ENCODE measurements at regions not wholly inside any gene's neighbourhood (a gene's known extent, or its start where the extent isn't known, plus 50 kb on each side); places are given as distances from the start of the nearest gene placed in this dataset.

DNA sequence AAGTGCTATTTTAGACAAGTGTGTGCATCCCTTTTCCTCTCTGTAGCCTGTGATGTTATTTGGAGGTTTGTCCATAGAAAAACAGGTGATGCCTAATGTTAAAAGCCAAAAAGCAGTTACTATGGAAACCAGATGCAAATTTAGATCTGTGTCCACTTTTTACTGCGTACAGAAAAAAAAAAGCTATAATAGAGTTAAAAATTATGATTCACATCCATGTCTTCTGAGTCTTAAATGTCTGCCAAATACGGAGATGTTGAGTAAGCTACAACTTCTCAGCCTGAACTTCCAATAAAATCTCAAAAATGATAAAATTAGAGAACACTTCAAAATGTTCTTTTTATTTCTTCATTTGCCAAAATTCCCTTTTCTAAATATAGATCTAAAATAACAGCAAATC is 74.2 kb upstream of the GAP43 start (continued):
- TF ChIP-seq, protein P1, sequence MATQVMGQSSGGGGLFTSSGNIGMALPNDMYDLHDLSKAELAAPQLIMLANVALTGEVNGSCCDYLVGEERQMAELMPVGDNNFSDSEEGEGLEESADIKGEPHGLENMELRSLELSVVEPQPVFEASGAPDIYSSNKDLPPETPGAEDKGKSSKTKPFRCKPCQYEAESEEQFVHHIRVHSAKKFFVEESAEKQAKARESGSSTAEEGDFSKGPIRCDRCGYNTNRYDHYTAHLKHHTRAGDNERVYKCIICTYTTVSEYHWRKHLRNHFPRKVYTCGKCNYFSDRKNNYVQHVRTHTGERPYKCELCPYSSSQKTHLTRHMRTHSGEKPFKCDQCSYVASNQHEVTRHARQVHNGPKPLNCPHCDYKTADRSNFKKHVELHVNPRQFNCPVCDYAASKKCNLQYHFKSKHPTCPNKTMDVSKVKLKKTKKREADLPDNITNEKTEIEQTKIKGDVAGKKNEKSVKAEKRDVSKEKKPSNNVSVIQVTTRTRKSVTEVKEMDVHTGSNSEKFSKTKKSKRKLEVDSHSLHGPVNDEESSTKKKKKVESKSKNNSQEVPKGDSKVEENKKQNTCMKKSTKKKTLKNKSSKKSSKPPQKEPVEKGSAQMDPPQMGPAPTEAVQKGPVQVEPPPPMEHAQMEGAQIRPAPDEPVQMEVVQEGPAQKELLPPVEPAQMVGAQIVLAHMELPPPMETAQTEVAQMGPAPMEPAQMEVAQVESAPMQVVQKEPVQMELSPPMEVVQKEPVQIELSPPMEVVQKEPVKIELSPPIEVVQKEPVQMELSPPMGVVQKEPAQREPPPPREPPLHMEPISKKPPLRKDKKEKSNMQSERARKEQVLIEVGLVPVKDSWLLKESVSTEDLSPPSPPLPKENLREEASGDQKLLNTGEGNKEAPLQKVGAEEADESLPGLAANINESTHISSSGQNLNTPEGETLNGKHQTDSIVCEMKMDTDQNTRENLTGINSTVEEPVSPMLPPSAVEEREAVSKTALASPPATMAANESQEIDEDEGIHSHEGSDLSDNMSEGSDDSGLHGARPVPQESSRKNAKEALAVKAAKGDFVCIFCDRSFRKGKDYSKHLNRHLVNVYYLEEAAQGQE (IDR thresholded peaks at IDR 0.05) = no peak
- TF ChIP-seq JUN (IDR thresholded peaks at IDR 0.05) (no peak), EP300 (IDR thresholded peaks at IDR 0.05) (no peak), RNF2 (IDR thresholded peaks at IDR 0.05; ENCODE audit: borderline replicate concordance, low read depth) (no peak), RFX5 (IDR thresholded peaks at IDR 0.05) (no peak)

- ChIA-PET CTCF (interaction anchor here (1.2 kb wide), 1 partner anchor 143 kb away, joined by 3 read pairs; no protein-coding TSS in a partner anchor), POLR2A (interaction anchor here (0.7 kb wide), 1 partner anchor 901 kb away, joined by 3 read pairs; no protein-coding TSS in a partner anchor)
- TF ChIP-seq HOXB13 (CRISPR knock-in tag; IDR thresholded peaks at IDR 0.05; ENCODE audit: low read depth) = no peak
- TF ChIP-seq ATOH8 (CRISPR knock-in tag; IDR thresholded peaks at IDR 0.05; ENCODE audit: low read depth) = no peak
- no peak for TF ChIP-seq JUN (IDR thresholded peaks at IDR 0.05)
- no peak for TF ChIP-seq JUNB (IDR thresholded peaks at IDR 0.05)
- TF ChIP-seq, protein P2, sequence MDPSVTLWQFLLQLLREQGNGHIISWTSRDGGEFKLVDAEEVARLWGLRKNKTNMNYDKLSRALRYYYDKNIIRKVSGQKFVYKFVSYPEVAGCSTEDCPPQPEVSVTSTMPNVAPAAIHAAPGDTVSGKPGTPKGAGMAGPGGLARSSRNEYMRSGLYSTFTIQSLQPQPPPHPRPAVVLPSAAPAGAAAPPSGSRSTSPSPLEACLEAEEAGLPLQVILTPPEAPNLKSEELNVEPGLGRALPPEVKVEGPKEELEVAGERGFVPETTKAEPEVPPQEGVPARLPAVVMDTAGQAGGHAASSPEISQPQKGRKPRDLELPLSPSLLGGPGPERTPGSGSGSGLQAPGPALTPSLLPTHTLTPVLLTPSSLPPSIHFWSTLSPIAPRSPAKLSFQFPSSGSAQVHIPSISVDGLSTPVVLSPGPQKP (IDR thresholded peaks at IDR 0.05; ENCODE audit: low read depth, low read length) = no peak
- TF ChIP-seq TFCP2L1 (CRISPR knock-in tag; IDR thresholded peaks at IDR 0.05) = no peak
- TF ChIP-seq CBX2 (IDR thresholded peaks at IDR 0.05; ENCODE audit: borderline replicate concordance, low read depth) = no peak
- no peak for TF ChIP-seq NFE2L2 (conservative IDR thresholded peaks at IDR 0.05; ENCODE audit: low read length)
- TF ChIP-seq CHD2 (IDR thresholded peaks at IDR 0.05; ENCODE audit: low read length, partially characterized antibody) = no peak
- no peak for TF ChIP-seq CHD4 (IDR thresholded peaks at IDR 0.05; ENCODE audit: borderline replicate concordance)
- TF ChIP-seq USF2 (IDR thresholded peaks at IDR 0.05) = no peak
- TF ChIP-seq TP53 (CRISPR knock-in tag; IDR thresholded peaks at IDR 0.05) = no peak
- TF ChIP-seq RNF2 (IDR thresholded peaks at IDR 0.05; ENCODE audit: borderline replicate concordance, low read depth) = no peak
- no peak for TF ChIP-seq RAD21 (conservative IDR thresholded peaks at IDR 0.05 in 1 of 2, IDR thresholded peaks at IDR 0.05 in 1 of 2)
- no peak for TF ChIP-seq ZNF302 (CRISPR knock-in tag; IDR thresholded peaks at IDR 0.05)
- TF ChIP-seq BHLHE40 (IDR thresholded peaks at IDR 0.05; ENCODE audit: low read depth, low read length) = no peak
- TF ChIP-seq HOXB5 (CRISPR knock-in tag; IDR thresholded peaks at IDR 0.05) = no peak
- no peak for TF ChIP-seq ZFP36 (IDR thresholded peaks at IDR 0.05; ENCODE audit: borderline replicate concordance, partially characterized antibody)
- no peak for TF ChIP-seq FOXS1 (CRISPR knock-in tag; IDR thresholded peaks at IDR 0.05)
- TF ChIP-seq BCL3 (IDR thresholded peaks at IDR 0.05) = no peak
- H3K9me3 ChIP-seq = no peaks in the 10 kb centered on the region
- FAIRE-seq (no peak), ATAC-seq (no peak), DNase-seq (ENCODE audit: low read depth in 1 of 2, low spot score in 1 of 2) (no peak)
- WGBS (ENCODE audit: missing lambda C conversion rate) = 33% methylated on average over 1 of the region's 1 CpG
- no peak overlapping the region for H3K27ac ChIP-seq
- no peak overlapping the region for H3K4me2 ChIP-seq
- H3K4me3 ChIP-seq = no peak overlapping the region
- no peaks in the 10 kb centered on the region for H3K4me1 ChIP-seq
Measured at GRCh38 chr3:115550285-115550761, 73.0 kb upstream of the GAP43 start.

Data from A549 (cell line).